Stimulated activated CD8-positive, alpha-beta memory T cell treated with anti-CD3 and anti-CD28 coated beads, Interleukin-4, amount 100 ng/mL, for 24 hours (primary cell): ENCODE measurements at regions not wholly inside any gene's neighbourhood (a gene's known extent, or its start where the extent isn't known, plus 50 kb on each side); places are given as distances from the start of the nearest gene placed in this dataset.

Experiments used
- DNase-seq: peaks from one replicate; pipeline ENCODE4 v3.0.0-alpha.2; 2020; ENCODE audit warnings: low read depth

DNA sequence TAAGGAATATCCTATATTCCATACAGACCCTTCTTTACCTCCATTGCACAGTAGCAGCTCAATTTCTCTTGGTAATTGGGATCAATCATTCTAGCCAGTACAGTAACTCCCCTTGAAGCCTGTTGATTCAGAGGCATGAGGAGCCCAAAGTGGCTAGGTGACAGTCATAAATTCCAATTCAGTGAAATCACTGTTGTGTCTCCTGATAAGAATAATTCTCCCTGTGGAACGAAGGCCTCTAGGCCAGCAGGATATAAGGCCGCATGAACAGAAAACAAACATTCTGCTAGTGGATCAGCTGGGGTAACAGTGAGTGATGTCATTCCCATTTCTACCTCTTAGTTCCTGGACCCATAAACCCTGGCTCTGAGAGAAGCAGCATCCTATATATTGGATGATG is 696.3 kb downstream of the NR2F2 start:
- DNase-seq: no peak

DNA sequence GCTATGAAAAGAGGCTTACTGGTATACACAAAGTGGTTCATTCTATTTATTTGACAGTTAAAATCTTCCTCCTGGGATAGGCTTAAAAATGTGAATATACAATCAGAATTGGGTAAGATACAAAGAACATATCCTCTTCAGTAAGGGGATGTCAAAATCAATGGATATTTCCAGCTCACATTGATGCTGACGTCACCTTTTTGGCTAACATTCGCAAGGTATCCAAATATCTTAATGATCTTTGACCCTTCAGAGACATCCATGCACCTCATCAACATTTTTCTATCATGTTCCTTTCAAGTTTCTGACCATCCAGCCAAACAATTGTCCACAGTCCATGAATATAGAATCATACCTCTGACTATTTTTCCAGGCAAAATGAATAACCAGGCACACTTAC is 697.3 kb downstream of the NR2F2 start:
- DNase-seq: no peak

- DNase-seq: no peak
These were observed 699.8 kb downstream of the NR2F2 start for GRCh38 chr15:97030251-97030650.

- no peak for DNase-seq
These were observed 705.8 kb downstream of the NR2F2 start for GRCh38 chr15:97036301-97036700.

DNA sequence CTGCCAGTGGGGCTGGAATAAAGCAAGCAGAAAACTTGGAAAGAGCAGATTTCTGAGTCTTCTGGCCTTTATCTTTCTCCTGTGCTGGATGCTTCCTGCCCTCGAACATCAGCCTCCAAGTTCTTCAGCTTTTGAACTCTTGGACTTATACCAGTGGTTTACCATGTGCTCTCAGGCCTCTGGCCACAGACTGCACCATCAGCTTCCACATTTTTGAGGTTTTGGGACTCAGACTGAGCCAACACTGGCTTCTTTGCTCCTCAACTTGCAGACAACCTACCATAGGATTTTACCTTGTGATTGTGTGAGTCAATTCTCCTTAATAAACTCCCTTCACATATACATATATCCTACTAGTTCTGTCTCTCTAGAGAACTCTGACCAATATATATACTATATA is 706.6 kb downstream of the NR2F2 start:
- no peak for DNase-seq

GRCh38 chr15:97045666-97046421 is 715.3 kb downstream of the NR2F2 start:
- DNase-seq: no peak

DNA sequence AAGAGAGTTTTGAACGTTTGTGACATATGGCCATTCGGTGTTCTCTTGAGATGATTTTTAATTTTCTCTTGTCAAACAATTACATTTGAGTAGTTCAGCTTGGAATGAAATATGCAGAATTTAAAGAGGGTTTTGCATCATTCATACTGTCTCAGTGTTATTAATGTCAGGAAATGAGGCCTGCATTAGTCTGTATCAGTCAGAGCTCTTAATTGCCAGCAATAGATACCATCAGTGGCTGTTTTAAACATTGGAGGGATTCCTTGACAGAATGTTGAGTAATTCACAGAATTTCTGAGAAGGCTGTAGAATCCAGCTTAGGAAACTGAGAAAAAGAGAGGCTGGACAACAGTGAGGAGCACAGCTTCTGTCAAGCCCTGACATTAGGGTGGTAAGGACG is 722.0 kb downstream of the NR2F2 start:
- no peak for DNase-seq

DNA sequence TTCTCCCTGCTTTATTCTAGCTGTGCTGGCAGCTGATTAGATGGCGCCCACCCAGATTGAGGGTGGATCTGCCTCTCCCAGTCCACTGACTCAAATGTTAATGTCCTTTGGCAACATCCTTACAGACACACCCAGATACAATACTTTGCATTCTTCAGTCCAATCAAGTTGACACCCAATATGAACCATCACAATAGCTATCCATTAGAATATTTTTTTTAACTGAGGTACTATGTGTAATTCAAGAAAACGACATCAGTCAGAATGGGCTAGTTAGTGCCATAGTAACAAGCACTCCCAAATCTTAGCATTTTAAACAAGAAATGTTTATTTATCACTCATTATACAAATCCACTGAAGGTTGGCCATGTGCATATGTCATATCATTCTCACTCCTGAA is 723.1 kb downstream of the NR2F2 start:
- DNase-seq: no peak

- no peak for DNase-seq
These were observed 727.0 kb downstream of the NR2F2 start for GRCh38 chr15:97057503-97057902.

DNA sequence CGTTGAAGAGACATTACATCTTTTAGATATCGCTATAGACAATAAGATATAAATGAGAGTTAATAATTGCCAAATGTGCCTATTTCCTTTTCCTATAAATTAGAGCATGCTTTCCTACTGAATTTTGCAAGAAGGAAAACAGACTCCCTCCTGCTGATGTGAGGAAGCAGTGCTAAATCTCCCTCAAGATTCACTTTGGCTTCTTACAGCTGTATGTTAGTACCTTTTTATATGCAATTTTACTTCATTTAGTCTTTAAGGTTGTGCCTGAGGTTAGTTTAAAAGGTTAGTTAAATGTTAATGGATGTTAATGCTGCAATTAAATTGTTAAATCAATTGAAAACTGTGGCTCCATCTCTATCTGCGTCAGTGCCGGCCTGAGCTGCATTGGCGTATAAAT is 728.8 kb downstream of the NR2F2 start:
- DNase-seq: no peak

DNA sequence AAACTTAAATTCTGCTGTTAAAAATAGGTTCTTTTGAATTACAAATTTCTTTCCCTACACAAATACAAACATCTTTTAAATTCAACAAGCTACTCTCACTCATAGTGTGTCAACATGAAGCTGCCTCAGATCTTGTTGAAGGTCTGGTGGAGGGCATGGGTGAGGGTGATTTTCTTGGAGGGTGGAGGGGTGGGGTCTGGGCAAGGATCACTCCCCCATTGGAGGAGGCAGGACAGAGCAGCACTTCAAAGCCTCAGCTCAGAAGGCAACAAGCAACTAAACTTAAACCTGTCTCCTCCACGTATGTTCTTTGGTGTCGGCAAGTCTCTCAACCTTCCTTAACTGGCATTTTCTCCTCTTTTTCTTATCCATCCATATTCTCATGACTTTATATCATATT is 730.9 kb downstream of the NR2F2 start:
- no peak for DNase-seq

- DNase-seq: no peak
These were observed 741.2 kb downstream of the NR2F2 start for GRCh38 chr15:97071668-97072067.

GRCh38 chr15:97072545-97072944 is 742.0 kb downstream of the NR2F2 start:
- DNase-seq: no peak

DNA sequence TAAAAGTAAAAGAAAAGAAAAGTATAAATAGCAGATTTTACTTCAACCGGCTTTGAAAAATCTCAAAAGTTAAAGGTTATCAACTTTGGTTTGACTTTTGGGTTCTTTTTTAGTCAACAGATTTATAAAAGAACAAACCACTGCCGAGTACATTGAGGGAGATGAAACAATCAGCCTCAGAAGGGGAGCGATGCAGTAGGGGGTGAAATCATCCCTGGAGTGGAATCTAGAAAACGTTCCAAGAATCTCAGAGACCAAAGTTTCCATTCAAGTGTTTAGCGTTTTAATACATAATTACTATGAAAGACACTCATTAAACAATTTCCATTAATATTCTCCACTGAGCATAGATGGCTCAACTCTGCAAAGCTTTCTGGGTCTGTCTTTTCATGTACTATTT is 745.5 kb downstream of the NR2F2 start:
- DNase-seq: no peak

DNA sequence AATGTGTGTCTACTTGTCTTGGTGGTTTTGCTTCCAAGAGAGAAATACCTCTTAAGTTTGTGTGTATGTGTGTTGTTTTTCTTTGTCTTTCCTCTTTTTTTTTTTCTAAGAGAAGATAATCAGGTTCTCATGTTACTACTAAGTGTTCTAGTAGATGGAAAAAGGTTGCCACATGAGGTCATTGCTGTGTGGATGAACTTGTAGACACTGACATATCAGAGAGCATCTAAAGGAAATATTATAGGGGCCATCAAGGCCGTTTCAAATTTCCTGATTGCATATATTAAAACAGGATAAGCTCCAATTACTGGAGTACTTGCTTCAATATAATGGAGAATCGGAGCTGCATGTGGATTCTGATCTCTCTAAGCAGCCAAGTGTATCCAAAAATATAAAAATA is 747.5 kb downstream of the NR2F2 start:
- no peak for DNase-seq

DNA sequence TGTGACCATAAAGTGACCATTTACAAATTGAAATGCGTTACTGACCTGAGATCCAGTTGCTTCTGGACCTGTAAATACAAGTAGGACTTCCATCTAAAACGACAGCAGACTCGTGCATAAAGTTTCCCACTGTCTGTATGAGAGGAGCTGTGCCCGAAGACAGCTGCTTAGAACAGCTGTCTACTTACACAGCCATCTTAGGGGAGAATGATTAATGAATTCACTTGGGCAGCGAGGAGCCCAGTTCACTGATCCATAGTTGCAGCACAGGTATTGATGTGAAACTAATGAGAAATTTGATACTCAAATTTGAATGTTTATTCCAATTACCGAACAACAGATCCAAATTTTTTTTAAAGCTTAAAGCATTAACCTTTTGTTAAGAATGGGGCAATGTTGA is 748.1 kb downstream of the NR2F2 start:
- DNase-seq: no peak

- DNase-seq: no peak
These were observed 751.2 kb downstream of the NR2F2 start for GRCh38 chr15:97081666-97082226.

- no peak for DNase-seq
These were observed 752.3 kb downstream of the NR2F2 start for GRCh38 chr15:97082830-97083229.

- no peak for DNase-seq
These were observed 754.1 kb downstream of the NR2F2 start for GRCh38 chr15:97084650-97085049.

- DNase-seq: no peak
These were observed 755.2 kb downstream of the NR2F2 start for GRCh38 chr15:97085731-97086130.

- no peak for DNase-seq
These were observed 756.7 kb downstream of the NR2F2 start for GRCh38 chr15:97087006-97087741.

DNA sequence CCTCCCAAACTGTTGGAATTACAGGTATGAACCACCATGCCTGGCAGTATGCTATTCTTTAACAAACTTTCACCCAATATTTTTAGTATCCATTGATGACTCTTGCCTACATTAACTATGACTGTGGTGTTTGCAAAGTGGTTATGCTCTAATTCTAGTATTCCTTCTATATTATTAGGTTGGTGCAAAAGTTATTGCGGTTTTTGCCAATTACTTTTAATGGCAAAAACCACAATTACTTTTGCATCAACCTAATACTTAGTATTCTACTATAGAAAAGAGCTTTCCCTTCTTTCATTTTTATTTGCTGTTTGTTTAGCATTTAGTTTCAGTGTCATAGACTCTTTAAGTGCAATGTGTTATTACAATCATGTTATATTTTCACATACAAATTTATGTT is 760.6 kb downstream of the NR2F2 start:
- DNase-seq: no peak

DNA sequence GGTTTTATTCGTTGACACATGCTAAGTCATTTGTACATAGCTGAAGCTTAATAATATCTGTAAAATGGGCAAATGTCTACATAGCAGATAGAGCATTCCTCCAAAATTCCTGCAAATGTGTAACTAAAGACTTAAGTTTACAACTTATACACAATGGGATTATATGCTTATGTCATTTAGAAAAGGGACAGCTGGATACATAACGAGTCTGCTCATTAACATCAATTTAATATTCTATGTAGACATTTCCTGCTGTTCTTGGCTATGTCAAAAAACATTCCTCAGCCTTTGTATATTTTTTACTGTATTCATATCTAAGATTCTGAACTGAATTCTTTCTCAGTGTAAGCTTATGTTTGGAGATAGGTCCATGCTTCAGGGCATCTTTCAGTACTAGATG is 762.2 kb downstream of the NR2F2 start:
- DNase-seq: no peak
